ENCODE measurements at regions not wholly inside any gene's neighbourhood (a gene's known extent, or its start where the extent isn't known, plus 50 kb on each side); places are given as distances from the start of the nearest gene placed in this dataset.

GRCh38 chr14:87483271-87484260, 509.4 kb downstream of the GALC start:
- no peaks in the 10 kb centered on the region for H3K4me1 ChIP-seq (replicated peaks; ENCODE audit: insufficient read depth)
- H4K20me1 ChIP-seq (ENCODE audit: insufficient read depth): no peaks in the 10 kb centered on the region
- CTCF ChIA-PET: no interaction called here
- DNase-seq: no peak
- no peaks in the 10 kb centered on the region for H3K36me3 ChIP-seq (ENCODE audit: low read depth)
- no peak overlapping the region for H2AFZ ChIP-seq
- TF ChIP-seq EZH2 (IDR thresholded peaks at IDR 0.05; ENCODE audit: low read depth): no peak
- TF ChIP-seq CTCF (conservative IDR thresholded peaks at IDR 0.05): no peak
- H3K9me2 ChIP-seq (ENCODE audit: insufficient read depth): no peaks in the 10 kb centered on the region
- H3K9me3 ChIP-seq (ENCODE audit: insufficient read depth, low read depth): no peaks in the 10 kb centered on the region
- no peak overlapping the region for H3K4me3 ChIP-seq
- H3K79me2 ChIP-seq (ENCODE audit: low read depth): no peaks in the 10 kb centered on the region
- POLR2A ChIA-PET (ENCODE audit: unreplicated experiment): no interaction called here
- intact Hi-C loops (cut with micrococcal nuclease; ENCODE audit: unreplicated experiment): no loop called here
- H3K4me2 ChIP-seq: no peak overlapping the region
- no TSS peak for BruUV-seq (replicated peaks)
- H3K27me3 ChIP-seq (ENCODE audit: insufficient read depth, low read depth): no peaks in the 10 kb centered on the region
- H3K27ac ChIP-seq: no peak overlapping the region
- no peaks in the 10 kb centered on the region for H3F3A ChIP-seq (ENCODE audit: insufficient read depth, low read depth)

GRCh38 chr14:87468531-87468930, 524.5 kb downstream of the GALC start:
- Histone ChIP-seq H3K27ac (no peak overlapping the region), H2AFZ (no peak overlapping the region), H3K9me2 (ENCODE audit: insufficient read depth) (no peaks in the 10 kb centered on the region), H3K36me3 (ENCODE audit: low read depth) (no peaks in the 10 kb centered on the region), H3K9me3 (ENCODE audit: insufficient read depth, low read depth) (no peaks in the 10 kb centered on the region), H3K4me3 (no peak overlapping the region), H3K4me2 (no peak overlapping the region), H3K4me1 (replicated peaks; ENCODE audit: insufficient read depth) (no peaks in the 10 kb centered on the region), H3F3A (ENCODE audit: insufficient read depth, low read depth) (no peaks in the 10 kb centered on the region), H3K27me3 (ENCODE audit: insufficient read depth, low read depth) (no peaks in the 10 kb centered on the region), H4K20me1 (ENCODE audit: insufficient read depth) (no peaks in the 10 kb centered on the region), H3K79me2 (ENCODE audit: low read depth) (no peaks in the 10 kb centered on the region)
- DNase-seq: no peak
- TF ChIP-seq CTCF (conservative IDR thresholded peaks at IDR 0.05) (no peak), EZH2 (IDR thresholded peaks at IDR 0.05; ENCODE audit: low read depth) (no peak)
- POLR2A ChIA-PET (ENCODE audit: unreplicated experiment): no interaction called here
- intact Hi-C loops (cut with micrococcal nuclease; ENCODE audit: unreplicated experiment): no loop called here
- CTCF ChIA-PET: no interaction called here
- no TSS peak for BruUV-seq (replicated peaks)

- Histone ChIP-seq H4K20me1 (ENCODE audit: insufficient read depth) (no peaks in the 10 kb centered on the region), H3K27me3 (ENCODE audit: insufficient read depth, low read depth) (no peaks in the 10 kb centered on the region), H3K4me3 (no peak overlapping the region), H3K9me2 (ENCODE audit: insufficient read depth) (no peaks in the 10 kb centered on the region), H3K36me3 (ENCODE audit: low read depth) (no peaks in the 10 kb centered on the region), H3K79me2 (ENCODE audit: low read depth) (no peaks in the 10 kb centered on the region), H3K4me1 (replicated peaks; ENCODE audit: insufficient read depth) (no peaks in the 10 kb centered on the region), H2AFZ (no peak overlapping the region), H3K9me3 (ENCODE audit: insufficient read depth, low read depth) (no peaks in the 10 kb centered on the region), H3K4me2 (no peak overlapping the region), H3K27ac (no peak overlapping the region), H3F3A (ENCODE audit: insufficient read depth, low read depth) (no peaks in the 10 kb centered on the region)
- TF ChIP-seq CTCF (conservative IDR thresholded peaks at IDR 0.05) (no peak), EZH2 (IDR thresholded peaks at IDR 0.05; ENCODE audit: low read depth) (no peak)
- DNase-seq: no peak
- ChIA-PET CTCF (no interaction called here), POLR2A (ENCODE audit: unreplicated experiment) (no interaction called here)
- intact Hi-C loops (cut with micrococcal nuclease; ENCODE audit: unreplicated experiment): no loop called here
- no TSS peak for BruUV-seq (replicated peaks)
These were observed 525.4 kb downstream of the GALC start for GRCh38 chr14:87467578-87467977.

Measured in PC-9 (cell line).